GM19035 (cell line): ENCODE measurements at regions not wholly inside any gene's neighbourhood (a gene's known extent, or its start where the extent isn't known, plus 50 kb on each side); places are given as distances from the start of the nearest gene placed in this dataset.

Source experiments
- ATAC-seq: cut with Tn5 transposase; IDR thresholded peaks from one replicate; pipeline ENCODE4 v1.9.1; 2021; ENCODE audit not compliant: unreplicated experiment

GRCh38 chr3:135849827-135850226 is 115.7 kb upstream of the PPP2R3A start:
- no peak for ATAC-seq

- ATAC-seq = no peak
Measured at GRCh38 chr3:135851201-135852081, 114.1 kb upstream of the PPP2R3A start.

- ATAC-seq = no peak
Measured at GRCh38 chr3:135853981-135854380, 111.5 kb upstream of the PPP2R3A start.

- ATAC-seq = no peak
Measured at GRCh38 chr3:135860761-135861160, 104.8 kb upstream of the PPP2R3A start.

- no peak for ATAC-seq
Measured at GRCh38 chr3:135862361-135862760, 103.2 kb upstream of the PPP2R3A start.

- ATAC-seq = no peak
Measured at GRCh38 chr3:135864060-135864459, 101.5 kb upstream of the PPP2R3A start.

GRCh38 chr3:135865085-135865484 is 100.4 kb upstream of the PPP2R3A start:
- no peak for ATAC-seq

GRCh38 chr3:135865553-135865952 is 100.0 kb upstream of the PPP2R3A start:
- no peak for ATAC-seq

GRCh38 chr3:135867911-135868310 is 97.6 kb upstream of the PPP2R3A start:
- no peak for ATAC-seq

GRCh38 chr3:135868801-135869200 is 96.7 kb upstream of the PPP2R3A start:
- no peak for ATAC-seq

- ATAC-seq = no peak
Measured at GRCh38 chr3:135869439-135870105, 96.0 kb upstream of the PPP2R3A start.

GRCh38 chr3:135871311-135871710 is 94.2 kb upstream of the PPP2R3A start:
- ATAC-seq = no peak

- no peak for ATAC-seq
Measured at GRCh38 chr3:135874035-135874434, 91.5 kb upstream of the PPP2R3A start.

GRCh38 chr3:135878501-135878900 is 87.0 kb upstream of the PPP2R3A start:
- ATAC-seq = no peak

- ATAC-seq = no peak
Measured at GRCh38 chr3:135885885-135886284, 79.6 kb upstream of the PPP2R3A start.

GRCh38 chr3:135887220-135887619 is 78.3 kb upstream of the PPP2R3A start:
- no peak for ATAC-seq

- ATAC-seq = no peak
Measured at GRCh38 chr3:135889443-135889842, 76.1 kb upstream of the PPP2R3A start.

- ATAC-seq = no peak
Measured at GRCh38 chr3:135891121-135891520, 74.4 kb upstream of the PPP2R3A start.

- no peak for ATAC-seq
Measured at GRCh38 chr3:135895106-135895733, 70.3 kb upstream of the PPP2R3A start.

GRCh38 chr3:135895734-135896121 is 69.8 kb upstream of the PPP2R3A start:
- ATAC-seq = no peak

- ATAC-seq = no peak
Measured at GRCh38 chr3:135896613-135897012, 68.9 kb upstream of the PPP2R3A start.

- no peak for ATAC-seq
Measured at GRCh38 chr3:135897715-135898114, 67.8 kb upstream of the PPP2R3A start.
